Spleen (tissue), 7 donors: ENCODE measurements at regions not wholly inside any gene's neighbourhood (a gene's known extent, or its start where the extent isn't known, plus 50 kb on each side); places are given as distances from the start of the nearest gene placed in this dataset.

Experiments used
- POLR2A ChIP-seq, 3 donors: fragments of 450-650 bp; IDR thresholded peaks; one replicate each; pipeline ENCODE4 v1.5.1; 2017; ENCODE audit warnings: antibody characterized with exemption in 3 of 3, mild to moderate bottlenecking in 1 of 3
- TF ChIP-seq, protein P1 (sequence below), 11 experiments: fragments of 200-600 bp in 7 of 11; fragments of 450-650 bp in 4 of 11; sonication (generic) in 4 of 11; IDR thresholded peaks in 8 of 11; conservative IDR thresholded peaks in 3 of 11; 1 replicate in 7 of 11; 2 replicates in 4 of 11; pipeline versions ENCODE4 v1.4.0 to v1.8.0; 2016 to 2021; ENCODE audit warnings: antibody characterized with exemption in 11 of 11, inconsistent platforms in 4 of 11, mild to moderate bottlenecking in 1 of 11
- donor health status: DM: no; HTN: no; CAD: no; lungs with moderate emphysema.
- donor health status: DM: no; HTN: no; CAD: no.
- donor health status: DM: no; HTN: no; CAD: no.

DNA sequence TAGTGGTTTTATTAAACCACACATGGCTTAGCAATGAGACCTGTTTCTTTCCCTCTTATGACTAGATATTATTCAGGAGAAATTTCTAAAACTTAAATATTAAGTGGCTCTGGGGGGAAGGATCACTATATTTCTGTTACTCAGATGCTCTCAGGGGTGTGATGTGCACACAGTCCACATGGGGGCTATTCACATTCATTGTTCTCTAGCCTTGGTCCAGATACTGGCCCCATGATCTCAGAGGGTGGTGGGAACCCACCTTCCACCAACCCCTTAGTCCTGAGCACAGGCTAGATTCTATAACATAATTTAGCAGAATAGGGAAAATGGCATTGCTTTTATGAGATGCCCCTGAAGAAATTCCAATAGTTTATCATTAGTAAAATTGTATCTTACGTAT lies 149.0 kb upstream of the ST8SIA2 start:
- TF ChIP-seq, protein P1, sequence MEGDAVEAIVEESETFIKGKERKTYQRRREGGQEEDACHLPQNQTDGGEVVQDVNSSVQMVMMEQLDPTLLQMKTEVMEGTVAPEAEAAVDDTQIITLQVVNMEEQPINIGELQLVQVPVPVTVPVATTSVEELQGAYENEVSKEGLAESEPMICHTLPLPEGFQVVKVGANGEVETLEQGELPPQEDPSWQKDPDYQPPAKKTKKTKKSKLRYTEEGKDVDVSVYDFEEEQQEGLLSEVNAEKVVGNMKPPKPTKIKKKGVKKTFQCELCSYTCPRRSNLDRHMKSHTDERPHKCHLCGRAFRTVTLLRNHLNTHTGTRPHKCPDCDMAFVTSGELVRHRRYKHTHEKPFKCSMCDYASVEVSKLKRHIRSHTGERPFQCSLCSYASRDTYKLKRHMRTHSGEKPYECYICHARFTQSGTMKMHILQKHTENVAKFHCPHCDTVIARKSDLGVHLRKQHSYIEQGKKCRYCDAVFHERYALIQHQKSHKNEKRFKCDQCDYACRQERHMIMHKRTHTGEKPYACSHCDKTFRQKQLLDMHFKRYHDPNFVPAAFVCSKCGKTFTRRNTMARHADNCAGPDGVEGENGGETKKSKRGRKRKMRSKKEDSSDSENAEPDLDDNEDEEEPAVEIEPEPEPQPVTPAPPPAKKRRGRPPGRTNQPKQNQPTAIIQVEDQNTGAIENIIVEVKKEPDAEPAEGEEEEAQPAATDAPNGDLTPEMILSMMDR (IDR thresholded peaks at IDR 0.05 in 8 of 11, conservative IDR thresholded peaks at IDR 0.05 in 3 of 11): no peak
- TF ChIP-seq POLR2A (IDR thresholded peaks at IDR 0.05): no peak
